Upper lobe of left lung (tissue), 4 donors: ENCODE measurements at regions not wholly inside any gene's neighbourhood (a gene's known extent, or its start where the extent isn't known, plus 50 kb on each side); places are given as distances from the start of the nearest gene placed in this dataset.

Experiments used
- POLR2A ChIP-seq, 4 donors: fragments of 450-650 bp; IDR thresholded peaks; one replicate each; pipeline ENCODE4 v1.5.1; 2016 to 2017; ENCODE audit warnings: antibody characterized with exemption in 4 of 4, mild to moderate bottlenecking in 2 of 4
- TF ChIP-seq, protein P1 (sequence below), 6 experiments: fragments of 450-650 bp in 4 of 6; fragments of 200-600 bp in 2 of 6; sonication (generic) in 2 of 6; IDR thresholded peaks; one replicate each; pipeline ENCODE4 v1.5.1; 2016 to 2019; ENCODE audit warnings: antibody characterized with exemption in 6 of 6

DNA sequence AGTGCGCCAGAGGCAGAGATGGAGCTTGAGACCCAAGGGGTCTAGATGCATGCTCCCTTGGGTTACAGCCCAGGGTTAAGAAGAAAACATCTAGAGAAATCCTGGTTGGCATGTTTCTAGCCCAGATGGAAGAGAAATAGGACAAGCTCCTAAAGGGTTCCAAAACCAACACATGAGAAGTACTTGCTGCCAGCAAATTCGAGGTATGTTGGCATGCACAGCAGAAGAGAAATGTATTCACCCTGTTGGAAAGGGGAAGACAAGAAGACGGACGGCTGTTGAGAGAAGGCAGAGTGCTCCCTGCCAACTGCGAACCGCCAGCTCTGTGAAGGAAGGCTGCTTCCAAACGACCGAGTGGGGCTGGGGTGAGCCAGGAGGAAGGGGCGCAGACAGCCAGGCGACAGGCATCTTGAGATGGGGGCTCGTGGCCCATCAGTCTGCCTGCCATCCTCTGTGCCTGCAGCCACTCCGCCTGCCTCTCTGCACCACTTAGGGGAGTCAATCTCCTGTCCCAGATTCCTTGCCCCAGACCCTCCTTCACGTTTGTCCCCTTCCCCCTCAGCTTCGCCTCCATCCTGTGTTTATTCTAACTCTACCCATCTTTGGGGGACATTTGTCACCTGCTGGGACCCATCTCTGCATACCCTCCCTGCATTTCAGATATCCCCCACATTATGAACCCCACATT lies 249.2 kb downstream of the CDC5L start:
- TF ChIP-seq POLR2A (IDR thresholded peaks at IDR 0.05) = no peak
- TF ChIP-seq, protein P1, sequence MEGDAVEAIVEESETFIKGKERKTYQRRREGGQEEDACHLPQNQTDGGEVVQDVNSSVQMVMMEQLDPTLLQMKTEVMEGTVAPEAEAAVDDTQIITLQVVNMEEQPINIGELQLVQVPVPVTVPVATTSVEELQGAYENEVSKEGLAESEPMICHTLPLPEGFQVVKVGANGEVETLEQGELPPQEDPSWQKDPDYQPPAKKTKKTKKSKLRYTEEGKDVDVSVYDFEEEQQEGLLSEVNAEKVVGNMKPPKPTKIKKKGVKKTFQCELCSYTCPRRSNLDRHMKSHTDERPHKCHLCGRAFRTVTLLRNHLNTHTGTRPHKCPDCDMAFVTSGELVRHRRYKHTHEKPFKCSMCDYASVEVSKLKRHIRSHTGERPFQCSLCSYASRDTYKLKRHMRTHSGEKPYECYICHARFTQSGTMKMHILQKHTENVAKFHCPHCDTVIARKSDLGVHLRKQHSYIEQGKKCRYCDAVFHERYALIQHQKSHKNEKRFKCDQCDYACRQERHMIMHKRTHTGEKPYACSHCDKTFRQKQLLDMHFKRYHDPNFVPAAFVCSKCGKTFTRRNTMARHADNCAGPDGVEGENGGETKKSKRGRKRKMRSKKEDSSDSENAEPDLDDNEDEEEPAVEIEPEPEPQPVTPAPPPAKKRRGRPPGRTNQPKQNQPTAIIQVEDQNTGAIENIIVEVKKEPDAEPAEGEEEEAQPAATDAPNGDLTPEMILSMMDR (IDR thresholded peaks at IDR 0.05) = no peak
